H9 (cell line): ENCODE measurements at regions not wholly inside any gene's neighbourhood (a gene's known extent, or its start where the extent isn't known, plus 50 kb on each side); places are given as distances from the start of the nearest gene placed in this dataset.

Source experiments
- DNase-seq: peaks from one replicate; pipeline ENCODE4 v3.0.0-alpha.2; 2017
- H2AFZ ChIP-seq: one replicate; pipeline ENCODE4 v1.6.1; 2013; ENCODE audit warnings: mild to moderate bottlenecking, low read length, control low read depth, moderate library complexity
- H2AK5ac ChIP-seq: 2 replicates; pipeline ENCODE4 v1.6.1; 2013; ENCODE audit warnings: low read length, control low read depth, mixed read lengths; ENCODE audit not compliant: insufficient read length
- H2BK120ac ChIP-seq: one replicate; pipeline ENCODE4 v1.6.1; 2013; ENCODE audit warnings: low read depth, mild to moderate bottlenecking, low read length, control low read depth, inconsistent platforms; ENCODE audit not compliant: poor library complexity, severe bottlenecking
- H2BK12ac ChIP-seq: 2 replicates; pipeline ENCODE4 v1.6.1; 2013; ENCODE audit warnings: low read length, control low read depth, mixed read lengths, low read depth; ENCODE audit not compliant: insufficient read length
- H2BK15ac ChIP-seq: 2 replicates; pipeline ENCODE4 v1.6.1; 2013; ENCODE audit warnings: low read depth, low read length, control low read depth
- H2BK20ac ChIP-seq: one replicate; pipeline ENCODE4 v1.6.1; 2013; ENCODE audit warnings: low read depth, mild to moderate bottlenecking, low read length, control low read depth, inconsistent platforms; ENCODE audit not compliant: poor library complexity, severe bottlenecking
- H2BK5ac ChIP-seq: 2 replicates; pipeline ENCODE4 v1.6.1; 2013; ENCODE audit warnings: low read length, control low read depth, mixed read lengths; ENCODE audit not compliant: insufficient read length
- H3K14ac ChIP-seq: 2 replicates; pipeline ENCODE4 v1.6.1; 2013; ENCODE audit warnings: low read length, control low read depth; ENCODE audit not compliant: insufficient read depth
- H3K18ac ChIP-seq: 2 replicates; pipeline ENCODE4 v1.6.1; 2013; ENCODE audit warnings: low read depth, mild to moderate bottlenecking, mixed read lengths, low read length, control low read depth; ENCODE audit not compliant: insufficient read length
- H3K23ac ChIP-seq: 2 replicates; pipeline ENCODE4 v1.6.1; 2013; ENCODE audit warnings: low read length, control low read depth, mixed read lengths, low read depth; ENCODE audit not compliant: insufficient read length
- H3K23me2 ChIP-seq: 2 replicates; pipeline ENCODE4 v1.6.1; 2013; ENCODE audit warnings: low read depth, mild to moderate bottlenecking, mixed read lengths, low read length, control low read depth; ENCODE audit not compliant: insufficient read length, poor library complexity, severe bottlenecking
- H3K27ac ChIP-seq: 2 replicates; pipeline ENCODE4 v1.5.1; 2013; ENCODE audit warnings: low read length, control low read depth, mixed read lengths, low read depth; ENCODE audit not compliant: insufficient read length
- H3K27me3 ChIP-seq: 2 replicates; pipeline ENCODE4 v1.6.1; 2013; ENCODE audit warnings: low read length, control low read depth, inconsistent platforms; ENCODE audit not compliant: insufficient read depth
- H3K4ac ChIP-seq: 2 replicates; pipeline ENCODE4 v1.6.1; 2013; ENCODE audit warnings: low read depth, mild to moderate bottlenecking, control low read depth, inconsistent platforms, low read length, moderate library complexity
- H3K4me1 ChIP-seq: 2 replicates; pipeline ENCODE4 v1.6.1; 2013; ENCODE audit warnings: low read length, control low read depth, inconsistent platforms; ENCODE audit not compliant: insufficient read depth
- H3K4me2 ChIP-seq: 2 replicates; pipeline ENCODE4 v1.6.1; 2013; ENCODE audit warnings: low read length, control low read depth, mixed read lengths; ENCODE audit not compliant: insufficient read length, insufficient read depth
- H3K56ac ChIP-seq: 2 replicates; pipeline ENCODE4 v1.6.1; 2013; ENCODE audit warnings: low read depth, mild to moderate bottlenecking, mixed read lengths, low read length, control low read depth; ENCODE audit not compliant: insufficient read length
- H3K79me1 ChIP-seq: 2 replicates; pipeline ENCODE4 v1.6.1; 2013; ENCODE audit warnings: low read depth, mild to moderate bottlenecking, moderate library complexity, low read length, control low read depth, inconsistent platforms; ENCODE audit not compliant: insufficient read depth, poor library complexity, severe bottlenecking
- H3K79me2 ChIP-seq: 2 replicates; pipeline ENCODE4 v1.6.1; 2013; ENCODE audit warnings: low read length, control low read depth, inconsistent platforms; ENCODE audit not compliant: insufficient read depth
- H3K9ac ChIP-seq: 2 replicates; pipeline ENCODE4 v1.6.1; 2013; ENCODE audit warnings: low read length, control low read depth, mixed read lengths; ENCODE audit not compliant: insufficient read length; ENCODE audit errors: extremely low read depth
- H3K9me3 ChIP-seq: one replicate; pipeline ENCODE4 v1.6.1; 2013; ENCODE audit warnings: low read depth, low read length, inconsistent platforms; ENCODE audit not compliant: control insufficient read depth
- H3T11ph ChIP-seq: one replicate; pipeline ENCODE4 v1.6.1; 2013; ENCODE audit warnings: mild to moderate bottlenecking, low read length, control low read depth, inconsistent platforms
- H4K20me1 ChIP-seq: one replicate; pipeline ENCODE4 v1.6.1; 2013; ENCODE audit not compliant: control insufficient read depth, insufficient read length, insufficient read depth
- H4K5ac ChIP-seq: 2 replicates; pipeline ENCODE4 v1.6.1; 2013; ENCODE audit warnings: low read depth, mild to moderate bottlenecking, mixed read lengths, low read length, control low read depth; ENCODE audit not compliant: insufficient read length
- H4K8ac ChIP-seq: replicated peaks from 2 replicates; pipeline ENCODE4 v1.6.1; 2013; ENCODE audit warnings: low read length, control low read depth, mixed read lengths, low read depth; ENCODE audit not compliant: insufficient read length
- H4K91ac ChIP-seq: 2 replicates; pipeline ENCODE4 v1.6.1; 2013; ENCODE audit warnings: low read depth, mild to moderate bottlenecking, moderate library complexity, mixed read lengths, low read length, control low read depth; ENCODE audit not compliant: insufficient read length
- H3K27ac Mint-ChIP-seq, 3 experiments: 2 replicates in 2 of 3; 3 replicates in 1 of 3; pipeline ENCODE4 v1.8.0; 2020 to 2021; ENCODE audit warnings: mixed read lengths in 3 of 3, mild to moderate bottlenecking in 1 of 3, moderate library complexity in 1 of 3
- H3K27me3 Mint-ChIP-seq: 2 replicates; pipeline ENCODE4 v1.8.0; 2021; ENCODE audit warnings: low read depth, mild to moderate bottlenecking, moderate library complexity, mixed read lengths
- H3K36me3 Mint-ChIP-seq, 3 experiments: 2 replicates in 2 of 3; 3 replicates in 1 of 3; pipeline ENCODE4 v1.8.0; 2020 to 2021; ENCODE audit warnings: low read depth in 3 of 3, mixed read lengths in 3 of 3; ENCODE audit not compliant: insufficient read depth in 1 of 3
- H3K4me1 Mint-ChIP-seq, 2 experiments: 2 replicates each; pipeline ENCODE4 v1.8.0; 2020; ENCODE audit warnings: mixed read lengths in 2 of 2
- H3K4me3 Mint-ChIP-seq, 2 experiments: 2 replicates in 1 of 2; 3 replicates in 1 of 2; pipeline ENCODE4 v1.8.0; 2020 to 2021; ENCODE audit warnings: mild to moderate bottlenecking in 2 of 2, mixed read lengths in 2 of 2, moderate library complexity in 1 of 2
- H3K9me3 Mint-ChIP-seq, 2 experiments: 2 replicates in 1 of 2; 3 replicates in 1 of 2; pipeline ENCODE4 v1.8.0; 2020; ENCODE audit warnings: mild to moderate bottlenecking in 2 of 2, mixed read lengths in 2 of 2, moderate library complexity in 1 of 2
- WGBS: extraction: QIAGEN DNeasy Blood & Tissue Kit; methylation state at CpG from one replicate; pipeline ENCODE4 v1.1.7; 2013; ENCODE audit warnings: missing lambda C conversion rate, low lambda C conversion rate, mixed read lengths; ENCODE audit not compliant: insufficient read length; ENCODE audit errors: extremely low coverage; 5-methylcytosine and 5-hydroxymethylcytosine counted together
- TF ChIP-seq, protein P1 (sequence below): fragments of 200-600 bp; sonication (generic); conservative IDR thresholded peaks from 3 replicates; pipeline ENCODE4 v1.8.0; 2021; ENCODE audit warnings: antibody characterized with exemption, mild to moderate bottlenecking

DNA sequence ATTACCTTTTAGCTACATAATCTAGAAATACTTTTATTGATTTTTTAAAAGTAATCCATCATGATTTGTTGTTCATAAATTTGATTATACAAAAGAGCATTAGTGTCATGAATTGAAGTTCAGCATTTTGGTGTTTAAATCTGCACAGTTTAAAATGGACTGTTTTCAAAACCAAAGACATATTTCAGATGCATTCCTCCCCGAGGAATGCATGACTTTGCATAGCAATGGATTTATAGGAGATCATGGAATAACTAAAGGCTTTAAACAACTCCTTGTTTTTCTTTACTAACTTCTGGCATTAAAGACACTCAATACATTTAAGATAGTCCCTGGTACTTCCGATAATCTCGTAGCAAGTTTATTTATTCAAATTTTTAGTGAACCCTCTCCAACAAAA, 863.1 kb upstream of the TMPRSS15 start:
- Histone ChIP-seq H3K23ac (no peak overlapping the region), H3K14ac (no peak overlapping the region), H4K8ac (no peak overlapping the region), H3K9me3 (no peaks in the 10 kb centered on the region), H2BK12ac (no peak overlapping the region), H3K23me2 (no peaks in the 10 kb centered on the region), H2BK15ac (no peak overlapping the region), H4K91ac (no peak overlapping the region), H3T11ph (no peak overlapping the region), H2AFZ (no peak overlapping the region), H3K18ac (no peak overlapping the region), H3K4me2 (no peak overlapping the region), H3K4ac (no peak overlapping the region), H3K27ac (no peak overlapping the region), H3K79me1 (no peaks in the 10 kb centered on the region), H3K79me2 (no peaks in the 10 kb centered on the region), H3K9ac (no peak overlapping the region), H2BK120ac (no peak overlapping the region), H2BK5ac (no peak overlapping the region), H3K4me1 (no peaks in the 10 kb centered on the region), H2AK5ac (no peak overlapping the region), H4K5ac (no peak overlapping the region), H3K56ac (no peak overlapping the region), H2BK20ac (no peak overlapping the region), H4K20me1 (no peaks in the 10 kb centered on the region), H3K27me3 (no peaks in the 10 kb centered on the region)
- Mint-ChIP-seq H3K36me3 (no peaks in the 10 kb centered on the region), H3K27ac (no peak overlapping the region), H3K27me3 (no peaks in the 10 kb centered on the region), H3K4me3 (no peak overlapping the region), H3K4me1 (peaks cover 0 to 2% of the 10 kb centered on the region in 2 experiments; a peak in 1 of 4 replicates), H3K9me3 (no peaks in the 10 kb centered on the region; a peak in 2 of 5 replicates)
- TF ChIP-seq, protein P1, sequence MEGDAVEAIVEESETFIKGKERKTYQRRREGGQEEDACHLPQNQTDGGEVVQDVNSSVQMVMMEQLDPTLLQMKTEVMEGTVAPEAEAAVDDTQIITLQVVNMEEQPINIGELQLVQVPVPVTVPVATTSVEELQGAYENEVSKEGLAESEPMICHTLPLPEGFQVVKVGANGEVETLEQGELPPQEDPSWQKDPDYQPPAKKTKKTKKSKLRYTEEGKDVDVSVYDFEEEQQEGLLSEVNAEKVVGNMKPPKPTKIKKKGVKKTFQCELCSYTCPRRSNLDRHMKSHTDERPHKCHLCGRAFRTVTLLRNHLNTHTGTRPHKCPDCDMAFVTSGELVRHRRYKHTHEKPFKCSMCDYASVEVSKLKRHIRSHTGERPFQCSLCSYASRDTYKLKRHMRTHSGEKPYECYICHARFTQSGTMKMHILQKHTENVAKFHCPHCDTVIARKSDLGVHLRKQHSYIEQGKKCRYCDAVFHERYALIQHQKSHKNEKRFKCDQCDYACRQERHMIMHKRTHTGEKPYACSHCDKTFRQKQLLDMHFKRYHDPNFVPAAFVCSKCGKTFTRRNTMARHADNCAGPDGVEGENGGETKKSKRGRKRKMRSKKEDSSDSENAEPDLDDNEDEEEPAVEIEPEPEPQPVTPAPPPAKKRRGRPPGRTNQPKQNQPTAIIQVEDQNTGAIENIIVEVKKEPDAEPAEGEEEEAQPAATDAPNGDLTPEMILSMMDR: no peak
- DNase-seq: no peak
- no CpG with 5 or more reads among the region's 3 CpGs for WGBS
